ENCODE measurements at regions not wholly inside any gene's neighbourhood (a gene's known extent, or its start where the extent isn't known, plus 50 kb on each side); places are given as distances from the start of the nearest gene placed in this dataset.

DNA sequence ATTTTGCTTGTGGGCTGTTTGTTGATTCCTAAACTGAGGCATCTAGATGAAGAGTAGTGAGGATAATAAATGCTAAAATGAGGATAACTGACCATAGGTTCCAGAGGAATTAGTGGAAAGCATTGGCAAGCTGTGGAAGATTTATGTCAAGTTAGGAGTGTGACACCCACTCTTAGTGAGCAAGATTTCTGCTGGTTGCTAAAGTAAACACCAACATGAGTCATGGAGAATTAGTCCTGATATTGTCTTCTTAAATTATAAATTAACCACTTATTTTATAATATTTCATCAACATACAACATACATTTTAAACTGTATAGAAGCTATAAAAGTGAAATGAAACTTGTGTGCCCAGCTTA is 328.2 kb downstream of the RPL10L start (continued):
- TF ChIP-seq, protein P1, sequence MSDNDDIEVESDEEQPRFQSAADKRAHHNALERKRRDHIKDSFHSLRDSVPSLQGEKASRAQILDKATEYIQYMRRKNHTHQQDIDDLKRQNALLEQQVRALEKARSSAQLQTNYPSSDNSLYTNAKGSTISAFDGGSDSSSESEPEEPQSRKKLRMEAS (IDR thresholded peaks at IDR 0.05; ENCODE audit: low read depth), result no peak
- no peak for TF ChIP-seq RCOR1 (IDR thresholded peaks at IDR 0.05; ENCODE audit: low read length)
- TF ChIP-seq FOXJ3 (CRISPR knock-in tag; IDR thresholded peaks at IDR 0.05), result no peak
- TF ChIP-seq POLR2AphosphoS5 (IDR thresholded peaks at IDR 0.05; ENCODE audit: low read depth, low read length), result no peak

GRCh38 chr14:46322730-46323403 is 328.7 kb downstream of the RPL10L start:
- no peak overlapping the region for H3K4me3 ChIP-seq (ENCODE audit: low read depth in 2 of 2, low read length in 1 of 2)
- WGBS (ENCODE audit: low lambda C conversion rate), result 0% methylated on average over 3 of the region's 3 CpGs
- no peak overlapping the region for H3K4me2 ChIP-seq
- POLR2A ChIA-PET, result no interaction called here
- H3K9ac ChIP-seq, result no peak overlapping the region
- H3K79me2 ChIP-seq (ENCODE audit: insufficient read depth), result no peaks in the 10 kb centered on the region
- CTCF ChIA-PET, result no interaction called here
- no peaks in the 10 kb centered on the region for H3K36me3 ChIP-seq (replicated peaks in 1 of 2; ENCODE audit: control insufficient read depth in 1 of 2, insufficient read depth in 2 of 2, low read length in 1 of 2)
- no peaks in the 10 kb centered on the region for H3K9me3 ChIP-seq
- no peaks in the 10 kb centered on the region for H3F3A ChIP-seq (replicated peaks; ENCODE audit: insufficient read depth)
- TF ChIP-seq ZBTB33 (IDR thresholded peaks at IDR 0.05; ENCODE audit: borderline replicate concordance, low read depth), result no peak
- no peak for TF ChIP-seq MXI1 (IDR thresholded peaks at IDR 0.05; ENCODE audit: low read depth, low read length)
- no peak for TF ChIP-seq YY1 (IDR thresholded peaks at IDR 0.05; ENCODE audit: low read depth)
- no peak for TF ChIP-seq IRF3 (IDR thresholded peaks at IDR 0.05; ENCODE audit: low read depth, low read length)
- TF ChIP-seq EP300 (IDR thresholded peaks at IDR 0.05; ENCODE audit: borderline replicate concordance in 1 of 2, low read depth in 1 of 2, low read length in 1 of 2), result no peak
- TF ChIP-seq EZH2phosphoT487 (IDR thresholded peaks at IDR 0.05; ENCODE audit: borderline replicate concordance, low read depth), result no peak
- TF ChIP-seq SIN3A (IDR thresholded peaks at IDR 0.05; ENCODE audit: borderline replicate concordance, low read depth, low read length), result no peak
- no peak for TF ChIP-seq SMC3 (IDR thresholded peaks at IDR 0.05; ENCODE audit: low read depth, low read length)
- TF ChIP-seq FOXM1 (IDR thresholded peaks at IDR 0.05; ENCODE audit: low read depth), result no peak
- TF ChIP-seq, protein P2, sequence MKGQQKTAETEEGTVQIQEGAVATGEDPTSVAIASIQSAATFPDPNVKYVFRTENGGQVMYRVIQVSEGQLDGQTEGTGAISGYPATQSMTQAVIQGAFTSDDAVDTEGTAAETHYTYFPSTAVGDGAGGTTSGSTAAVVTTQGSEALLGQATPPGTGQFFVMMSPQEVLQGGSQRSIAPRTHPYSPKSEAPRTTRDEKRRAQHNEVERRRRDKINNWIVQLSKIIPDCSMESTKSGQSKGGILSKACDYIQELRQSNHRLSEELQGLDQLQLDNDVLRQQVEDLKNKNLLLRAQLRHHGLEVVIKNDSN (IDR thresholded peaks at IDR 0.05; ENCODE audit: borderline replicate concordance, low read depth), result no peak
- TF ChIP-seq NFIC (IDR thresholded peaks at IDR 0.05; ENCODE audit: borderline replicate concordance), result no peak
- TF ChIP-seq RAD21 (IDR thresholded peaks at IDR 0.05; ENCODE audit: low read length), result no peak
- TF ChIP-seq TAF1 (IDR thresholded peaks at IDR 0.05; ENCODE audit: borderline replicate concordance, low read depth, low read length), result no peak
- no peak for TF ChIP-seq MEF2A (IDR thresholded peaks at IDR 0.05; ENCODE audit: borderline replicate concordance, low read depth)
- H3K4me1 ChIP-seq (ENCODE audit: control insufficient read depth in 1 of 2, insufficient read depth in 2 of 2, low read depth in 1 of 2, low read length in 1 of 2), result no peaks in the 10 kb centered on the region
- no peaks in the 10 kb centered on the region for H3K27me3 ChIP-seq (ENCODE audit: insufficient read depth)
- no peaks in the 10 kb centered on the region for H3K9me2 ChIP-seq
- H2AFZ ChIP-seq (ENCODE audit: low read depth), result no peak overlapping the region
- no peak for DNase-seq
- no peak overlapping the region for H3K27ac ChIP-seq (ENCODE audit: low read depth in 2 of 2, low read length in 1 of 2)
- H4K20me1 ChIP-seq (ENCODE audit: insufficient read depth), result no peaks in the 10 kb centered on the region

Data from SK-N-SH (cell line).